Esophagus muscularis mucosa (tissue), 4 donors: ENCODE measurements at regions not wholly inside any gene's neighbourhood (a gene's known extent, or its start where the extent isn't known, plus 50 kb on each side); places are given as distances from the start of the nearest gene placed in this dataset.

Source experiments
- DNase-seq: peaks from one replicate; pipeline ENCODE4 v3.0.0-alpha.2; 2017; ENCODE audit errors: extremely low spot score
- H3K27ac ChIP-seq, 4 donors: fragments of 200-600 bp; sonication (generic); replicated peaks in 1 of 4; 1 replicate in 3 of 4; 2 replicates in 1 of 4; pipeline ENCODE4 v1.5.1; 2016 to 2019; ENCODE audit warnings: mild to moderate bottlenecking in 1 of 4
- H3K27me3 ChIP-seq, 4 donors: fragments of 200-600 bp; sonication (generic); one replicate each; pipeline versions ENCODE4 v1.5.1 to v1.6.0; 2016 to 2019
- H3K36me3 ChIP-seq, 4 donors: fragments of 200-600 bp; sonication (generic); one replicate each; pipeline ENCODE4 v1.5.1; 2016 to 2019
- H3K4me1 ChIP-seq, 4 donors: fragments of 200-600 bp; sonication (generic); one replicate each; pipeline ENCODE4 v1.5.1; 2016 to 2019
- H3K4me3 ChIP-seq, 4 donors: fragments of 200-600 bp; sonication (generic); 1 replicate in 2 of 4; 2 replicates in 2 of 4; pipeline ENCODE4 v1.5.1; 2016 to 2019; ENCODE audit warnings: mild to moderate bottlenecking in 4 of 4, moderate library complexity in 1 of 4
- H3K9me3 ChIP-seq, 4 donors: fragments of 200-600 bp; sonication (generic); 1 replicate in 3 of 4; 2 replicates in 1 of 4; pipeline ENCODE4 v1.5.1; 2016 to 2019
- EP300 ChIP-seq: sonication (generic); formaldehyde crosslinking; IDR thresholded peaks from one replicate; pipeline ENCODE4 v1.6.1; 2017; ENCODE audit warnings: antibody characterized with exemption
- POLR2A ChIP-seq: fragments of 450-650 bp; IDR thresholded peaks from one replicate; pipeline ENCODE4 v1.6.1; 2017; ENCODE audit warnings: antibody characterized with exemption, moderate library complexity, mild to moderate bottlenecking, low read depth
- POLR2AphosphoS5 ChIP-seq, 2 donors: sonication (generic); formaldehyde crosslinking; IDR thresholded peaks; one replicate each; pipeline ENCODE4 v1.6.1; 2017; ENCODE audit warnings: antibody characterized with exemption in 2 of 2
- WGBS: methylation state at CpG from one replicate; pipeline ENCODE4 v1.1.5; 2018; 5-methylcytosine and 5-hydroxymethylcytosine counted together
- intact Hi-C: fragments of 100-400 bp; cut with DNase I; formaldehyde crosslinking; loops from one replicate; pipeline ENCODE4 v1.15.1; 2023
- TF ChIP-seq, protein P1 (sequence below), 3 experiments: fragments of 200-600 bp in 2 of 3; fragments of 450-650 bp in 1 of 3; sonication (generic) in 2 of 3; IDR thresholded peaks; one replicate each; pipeline ENCODE4 v1.5.1; 2017 to 2019; ENCODE audit warnings: antibody characterized with exemption in 3 of 3, mild to moderate bottlenecking in 2 of 3, moderate library complexity in 1 of 3

DNA sequence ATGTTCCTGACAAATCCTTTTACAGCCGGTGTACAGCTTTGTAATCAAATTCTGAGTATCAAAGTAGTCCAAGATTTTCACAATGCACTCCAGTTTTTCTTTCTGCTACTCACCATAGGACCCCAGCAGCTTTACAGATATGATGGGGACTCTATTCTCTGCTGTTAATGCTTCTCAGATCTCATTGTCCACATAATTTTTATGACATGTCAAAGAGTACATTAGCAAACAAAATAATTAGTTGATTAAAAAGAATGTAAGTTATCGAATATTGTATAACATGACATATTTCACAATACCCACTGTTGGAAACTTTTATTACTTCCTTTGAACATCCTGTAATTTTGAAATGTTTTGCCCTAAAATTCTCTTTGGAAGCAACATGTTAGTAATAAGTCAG is 81.4 kb upstream of the KIAA1217 start:
- WGBS, result 57% methylated on average over 2 of the region's 2 CpGs
- Histone ChIP-seq H3K4me1 (peaks cover 0 to 10% (median 4%) of the 10 kb centered on the region in 4 donors), H3K36me3 (no peaks in the 10 kb centered on the region), H3K9me3 (no peaks in the 10 kb centered on the region), H3K27me3 (no peaks in the 10 kb centered on the region), H3K4me3 (no peak overlapping the region), H3K27ac (no peak overlapping the region)
- TF ChIP-seq POLR2AphosphoS5 (IDR thresholded peaks at IDR 0.05) (no peak), EP300 (no peak), POLR2A (no peak)
- TF ChIP-seq, protein P1, sequence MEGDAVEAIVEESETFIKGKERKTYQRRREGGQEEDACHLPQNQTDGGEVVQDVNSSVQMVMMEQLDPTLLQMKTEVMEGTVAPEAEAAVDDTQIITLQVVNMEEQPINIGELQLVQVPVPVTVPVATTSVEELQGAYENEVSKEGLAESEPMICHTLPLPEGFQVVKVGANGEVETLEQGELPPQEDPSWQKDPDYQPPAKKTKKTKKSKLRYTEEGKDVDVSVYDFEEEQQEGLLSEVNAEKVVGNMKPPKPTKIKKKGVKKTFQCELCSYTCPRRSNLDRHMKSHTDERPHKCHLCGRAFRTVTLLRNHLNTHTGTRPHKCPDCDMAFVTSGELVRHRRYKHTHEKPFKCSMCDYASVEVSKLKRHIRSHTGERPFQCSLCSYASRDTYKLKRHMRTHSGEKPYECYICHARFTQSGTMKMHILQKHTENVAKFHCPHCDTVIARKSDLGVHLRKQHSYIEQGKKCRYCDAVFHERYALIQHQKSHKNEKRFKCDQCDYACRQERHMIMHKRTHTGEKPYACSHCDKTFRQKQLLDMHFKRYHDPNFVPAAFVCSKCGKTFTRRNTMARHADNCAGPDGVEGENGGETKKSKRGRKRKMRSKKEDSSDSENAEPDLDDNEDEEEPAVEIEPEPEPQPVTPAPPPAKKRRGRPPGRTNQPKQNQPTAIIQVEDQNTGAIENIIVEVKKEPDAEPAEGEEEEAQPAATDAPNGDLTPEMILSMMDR (IDR thresholded peaks at IDR 0.05), result no peak
- no peak for DNase-seq
- intact Hi-C loops, result no loop called here

DNA sequence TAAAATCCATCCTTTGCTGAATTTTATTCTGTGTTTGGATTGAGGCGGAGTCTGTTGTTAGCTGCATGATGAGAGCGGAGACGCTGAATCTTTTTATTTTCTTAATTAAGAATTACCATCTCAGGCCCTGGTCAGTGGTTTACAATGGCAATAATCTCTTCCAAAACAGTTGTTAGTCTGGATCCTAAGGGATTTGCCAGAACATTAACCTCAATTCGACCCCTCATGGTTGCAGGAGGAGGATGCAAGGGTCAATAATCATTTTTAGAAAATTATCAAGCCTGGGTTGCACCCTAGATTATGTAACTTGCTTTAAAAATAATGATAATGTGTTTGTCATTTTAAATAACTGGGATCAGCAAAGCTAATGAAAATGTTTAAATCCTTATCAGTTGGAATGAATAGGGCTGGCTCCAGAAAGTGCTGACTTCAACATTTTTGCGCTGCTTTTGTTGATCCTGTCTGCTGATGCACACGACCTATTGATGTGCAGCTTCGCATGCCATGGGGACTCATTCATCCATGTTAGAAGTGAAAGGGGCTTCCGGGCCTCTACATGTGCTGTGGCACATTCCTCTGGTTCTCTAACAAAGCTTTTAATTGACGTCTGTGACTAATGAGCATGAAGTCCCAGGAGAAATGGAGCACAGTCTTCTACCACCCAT is 80.7 kb upstream of the KIAA1217 start:
- no peak for DNase-seq
- H3K4me3 ChIP-seq, result no peak overlapping the region
- intact Hi-C loops, result no loop called here
- H3K9me3 ChIP-seq, result no peaks in the 10 kb centered on the region
- no peaks in the 10 kb centered on the region for H3K27me3 ChIP-seq
- H3K4me1 ChIP-seq, result peaks cover 0 to 10% (median 4%) of the 10 kb centered on the region in 4 donors
- no peak overlapping the region for H3K27ac ChIP-seq
- no peaks in the 10 kb centered on the region for H3K36me3 ChIP-seq
- WGBS, result 64% methylated on average over 9 of the region's 9 CpGs
- TF ChIP-seq POLR2AphosphoS5 (IDR thresholded peaks at IDR 0.05), result no peak
- TF ChIP-seq, protein P1 (IDR thresholded peaks at IDR 0.05), result no peak
- TF ChIP-seq POLR2A, result no peak
- TF ChIP-seq EP300, result no peak

DNA sequence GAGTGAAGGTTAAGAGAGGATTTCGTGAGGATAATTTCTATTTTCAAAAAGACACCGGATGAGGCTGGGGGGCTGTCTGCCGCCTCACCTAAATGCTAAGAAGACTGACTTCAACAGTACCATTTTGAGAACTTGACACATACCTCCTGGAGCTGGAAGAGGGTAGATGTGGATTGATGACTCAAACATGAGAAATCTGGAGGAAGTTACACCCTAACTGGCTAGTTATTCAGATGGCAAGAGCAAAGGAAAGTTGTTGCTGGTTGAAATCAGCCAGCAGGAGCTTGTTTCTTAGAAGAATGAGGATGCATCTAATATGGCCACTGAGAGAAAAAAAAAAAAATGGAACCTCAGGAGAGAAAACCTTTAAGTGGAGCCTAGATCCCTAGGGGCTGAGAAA is 76.2 kb upstream of the KIAA1217 start:
- Histone ChIP-seq H3K4me1 (peaks cover 0 to 10% (median 4%) of the 10 kb centered on the region in 4 donors), H3K4me3 (no peak overlapping the region), H3K36me3 (no peaks in the 10 kb centered on the region), H3K27me3 (no peaks in the 10 kb centered on the region), H3K27ac (no peak overlapping the region), H3K9me3 (no peaks in the 10 kb centered on the region)
- TF ChIP-seq POLR2AphosphoS5 (IDR thresholded peaks at IDR 0.05) (no peak), EP300 (no peak), POLR2A (no peak)
- TF ChIP-seq, protein P1 (IDR thresholded peaks at IDR 0.05), result no peak
- intact Hi-C loops, result no loop called here
- DNase-seq, result no peak
- 85% methylated on average over 3 of the region's 3 CpGs for WGBS

DNA sequence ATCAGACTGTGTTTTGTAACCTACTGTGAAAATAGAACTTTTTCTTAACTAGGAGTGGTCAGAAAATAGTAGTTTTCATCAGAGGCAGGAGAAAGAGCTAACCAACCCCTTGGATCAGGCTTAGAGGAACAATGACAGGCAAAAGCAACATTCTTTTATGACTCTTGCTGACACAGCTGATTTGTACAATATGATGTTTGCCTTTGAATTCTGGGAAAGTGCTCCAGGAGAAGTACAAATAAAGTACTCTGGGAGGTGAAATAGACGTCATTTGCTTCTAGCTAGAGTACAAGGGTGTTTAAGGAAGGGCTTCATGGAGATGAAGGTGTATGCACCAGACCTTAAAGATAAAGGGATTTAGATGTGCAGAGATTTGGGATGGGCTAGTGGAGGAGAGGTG is 75.1 kb upstream of the KIAA1217 start:
- Histone ChIP-seq H3K27me3 (no peaks in the 10 kb centered on the region), H3K4me1 (peaks cover 0 to 3% (median 0%) of the 10 kb centered on the region in 4 donors), H3K27ac (no peak overlapping the region), H3K36me3 (no peaks in the 10 kb centered on the region), H3K9me3 (no peaks in the 10 kb centered on the region), H3K4me3 (no peak overlapping the region)
- 71% methylated on average over 1 of the region's 1 CpG for whole genome bisulfite sequencing
- no peak for DNase-seq
- intact Hi-C loops, result no loop called here
- TF ChIP-seq EP300, result no peak
- no peak for TF ChIP-seq POLR2A
- TF ChIP-seq, protein P1 (IDR thresholded peaks at IDR 0.05), result no peak
- TF ChIP-seq POLR2AphosphoS5 (IDR thresholded peaks at IDR 0.05), result no peak

DNA sequence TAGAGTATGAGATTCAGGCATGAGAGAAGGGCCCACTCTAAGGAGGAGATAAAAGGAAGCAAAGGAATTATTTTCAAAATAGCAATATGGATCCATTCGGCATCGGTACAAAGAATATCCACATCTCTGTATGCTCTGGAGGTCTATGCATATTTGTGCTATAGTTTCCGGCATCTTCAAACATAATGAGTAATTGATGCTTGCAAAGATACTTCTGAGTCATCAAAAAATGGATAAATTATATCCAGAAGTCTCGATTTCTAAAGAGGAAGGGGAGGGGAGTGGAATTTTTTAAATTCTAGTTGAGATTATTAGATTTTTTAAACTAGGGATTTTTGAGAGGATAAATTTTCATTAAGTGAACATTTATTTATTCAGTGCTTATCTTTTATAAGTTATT is 72.9 kb upstream of the KIAA1217 start:
- H3K9me3 ChIP-seq, result peaks cover 0 to 12% (median 9%) of the 10 kb centered on the region in 4 donors
- TF ChIP-seq EP300 (no peak), POLR2AphosphoS5 (IDR thresholded peaks at IDR 0.05) (no peak), POLR2A (no peak)
- TF ChIP-seq, protein P1 (IDR thresholded peaks at IDR 0.05), result no peak
- H3K4me1 ChIP-seq, result no peaks in the 10 kb centered on the region
- intact Hi-C loops, result no loop called here
- H3K27ac ChIP-seq, result no peak overlapping the region
- H3K27me3 ChIP-seq, result no peaks in the 10 kb centered on the region
- WGBS, result 63% methylated on average over 4 of the region's 4 CpGs
- H3K4me3 ChIP-seq, result no peak overlapping the region
- H3K36me3 ChIP-seq, result no peaks in the 10 kb centered on the region
- DNase-seq, result no peak
